A549 (cell line): ENCODE measurements at regions not wholly inside any gene's neighbourhood (a gene's known extent, or its start where the extent isn't known, plus 50 kb on each side); places are given as distances from the start of the nearest gene placed in this dataset.

Experiments used
- ATAC-seq, 2 experiments: fragments of 200-7000 bp in 1 of 2; fragments of >200 bp in 1 of 2; cut with Nextera tagmentation in 1 of 2; cut with Tn5 transposase in 1 of 2; 3 replicates each; pipeline versions ENCODE4 v1.8.0 to v1.9.1; 2018 to 2020; ENCODE audit warnings: mild to moderate bottlenecking in 1 of 2, moderate library complexity in 1 of 2
- CTCF ChIA-PET: fragments of 300-600 bp; sonication (Branson Sonifier 250); formaldehyde crosslinking; extraction: SDS; loops from one replicate; lab custom pipeline; 2021; ENCODE audit warnings: antibody characterized with exemption, inconsistent platforms; lab: Yijun Ruan, JAX
- POLR2A ChIA-PET: fragments of 350-600 bp; formaldehyde crosslinking; extraction: SDS; loops from one replicate; lab custom pipeline; 2021; ENCODE audit warnings: antibody characterized with exemption, inconsistent platforms; lab: Yijun Ruan, JAX
- DNase-seq, 2 experiments: peaks; one replicate each; pipeline versions ENCODE4 v3.0.0 to v3.0.0-alpha.2; 2011 to 2016; ENCODE audit warnings: low read depth in 1 of 2, low spot score in 1 of 2
- FAIRE-seq: peaks from 2 replicates; lab custom pipeline; 2011; peaks lifted over from hg19 to GRCh38; lab: Jason Lieb, UNC
- H3K27ac ChIP-seq, 2 experiments: fragments of >200 bp; sonication (Bioruptor Twin); formaldehyde crosslinking; 3 replicates each; pipeline ENCODE4 v1.5.1; 2016 to 2017
- H3K4me1 ChIP-seq: fragments of >200 bp; sonication (Bioruptor Twin); formaldehyde crosslinking; 3 replicates; pipeline ENCODE4 v1.6.1; 2016
- H3K4me2 ChIP-seq: fragments of >200 bp; sonication (Bioruptor Twin); formaldehyde crosslinking; 3 replicates; pipeline ENCODE4 v1.6.1; 2016
- H3K4me3 ChIP-seq: fragments of >200 bp; sonication (Bioruptor Twin); formaldehyde crosslinking; 3 replicates; pipeline ENCODE4 v1.5.1; 2016
- H3K9me3 ChIP-seq: fragments of >200 bp; sonication (Bioruptor Twin); formaldehyde crosslinking; 3 replicates; pipeline ENCODE4 v1.6.1; 2016
- ATOH8 ChIP-seq: fragments of 250-450 bp; sonication (Bioruptor Pico); IDR thresholded peaks from 2 replicates; pipeline ENCODE4 v1.5.0; 2020; ENCODE audit warnings: low read depth, mild to moderate bottlenecking, moderate library complexity
- BCL3 ChIP-seq: fragments of >200 bp; sonication (Bioruptor Twin); formaldehyde crosslinking; IDR thresholded peaks from 3 replicates; pipeline ENCODE4 v1.6.1; 2016
- CTCF ChIP-seq: fragments of >200 bp; sonication (Bioruptor Twin); formaldehyde crosslinking; IDR thresholded peaks from 3 replicates; pipeline ENCODE4 v1.5.1; 2016
- ELK1 ChIP-seq: fragments of 150-350 bp; IDR thresholded peaks from 2 replicates; pipeline ENCODE4 v1.6.1; 2014; ENCODE audit warnings: low read depth, mild to moderate bottlenecking, low read length
- EP300 ChIP-seq, 2 experiments: fragments of >200 bp; sonication (Bioruptor Twin); formaldehyde crosslinking; IDR thresholded peaks; 2 replicates in 1 of 2; 3 replicates in 1 of 2; pipeline ENCODE4 v1.6.1; 2016 to 2017
- FOSL2 ChIP-seq, 2 experiments: fragments of 450-650 bp in 1 of 2; fragments of >200 bp in 1 of 2; sonication (Bioruptor Twin) in 1 of 2; formaldehyde crosslinking; IDR thresholded peaks; 2 replicates each; pipeline versions ENCODE4 v1.5.0 to v1.6.1; 2016 to 2020; ENCODE audit warnings: mild to moderate bottlenecking in 1 of 2, moderate library complexity in 1 of 2
- GATA3 ChIP-seq: IDR thresholded peaks from 2 replicates; pipeline ENCODE4 v1.6.1; 2012; ENCODE audit warnings: borderline replicate concordance
- HMGXB4 ChIP-seq: fragments of 250-450 bp; sonication (Bioruptor Pico); IDR thresholded peaks from 2 replicates; pipeline ENCODE4 v1.5.0; 2021; ENCODE audit warnings: mild to moderate bottlenecking, moderate library complexity, borderline replicate concordance
- HOXB5 ChIP-seq: fragments of 250-450 bp; sonication (Bioruptor Pico); IDR thresholded peaks from 2 replicates; pipeline ENCODE4 v1.5.0; 2020; ENCODE audit warnings: mild to moderate bottlenecking, moderate library complexity
- JUN ChIP-seq, 2 experiments: fragments of >200 bp; sonication (Bioruptor Twin); formaldehyde crosslinking; IDR thresholded peaks; 2 replicates in 1 of 2; 3 replicates in 1 of 2; pipeline ENCODE4 v1.6.1; 2016 to 2017
- JUNB ChIP-seq: fragments of >200 bp; sonication (Bioruptor Twin); formaldehyde crosslinking; IDR thresholded peaks from 2 replicates; pipeline ENCODE4 v1.6.1; 2016
- MAX ChIP-seq: IDR thresholded peaks from 2 replicates; pipeline ENCODE4 v1.6.1; 2012
- MAZ ChIP-seq: fragments of 150-350 bp; IDR thresholded peaks from 2 replicates; pipeline ENCODE4 v1.6.1; 2014; ENCODE audit warnings: antibody characterized with exemption, low read depth, low read length, borderline replicate concordance
- NPAS2 ChIP-seq: fragments of 250-450 bp; sonication (Bioruptor Pico); IDR thresholded peaks from 2 replicates; pipeline ENCODE4 v1.8.0; 2022; ENCODE audit warnings: mild to moderate bottlenecking, moderate library complexity, borderline replicate concordance
- NR3C1 ChIP-seq: fragments of >200 bp; sonication (Bioruptor Twin); formaldehyde crosslinking; IDR thresholded peaks from 3 replicates; pipeline ENCODE4 v1.6.1; 2017
- RAD21 ChIP-seq, 2 experiments: fragments of >200 bp in 1 of 2; sonication (Bioruptor Twin) in 1 of 2; formaldehyde crosslinking in 1 of 2; IDR thresholded peaks in 1 of 2; conservative IDR thresholded peaks in 1 of 2; 2 replicates in 1 of 2; 3 replicates in 1 of 2; pipeline ENCODE4 v1.6.1; 2012 to 2018; ENCODE audit warnings: inconsistent platforms in 1 of 2
- RFX5 ChIP-seq: fragments of 450-650 bp; IDR thresholded peaks from 2 replicates; pipeline ENCODE4 v1.7.1; 2014; ENCODE audit warnings: antibody characterized with exemption, mild to moderate bottlenecking, moderate library complexity
- SMC3 ChIP-seq: fragments of >200 bp; sonication (Bioruptor Twin); formaldehyde crosslinking; IDR thresholded peaks from 3 replicates; pipeline ENCODE4 v1.6.1; 2018; ENCODE audit warnings: inconsistent platforms
- SREBF2 ChIP-seq: fragments of 450-650 bp; IDR thresholded peaks from 2 replicates; pipeline ENCODE4 v1.6.1; 2014; ENCODE audit warnings: mild to moderate bottlenecking, moderate library complexity
- TFCP2L1 ChIP-seq: fragments of 250-450 bp; sonication (Bioruptor Pico); IDR thresholded peaks from 2 replicates; pipeline ENCODE4 v1.5.0; 2021; ENCODE audit warnings: mild to moderate bottlenecking
- USF2 ChIP-seq: fragments of 450-650 bp; IDR thresholded peaks from 2 replicates; pipeline ENCODE4 v1.6.1; 2014; ENCODE audit warnings: antibody characterized with exemption
- ZFP36 ChIP-seq: fragments of 450-650 bp; IDR thresholded peaks from 2 replicates; pipeline ENCODE4 v1.6.1; 2014; ENCODE audit warnings: borderline replicate concordance; ENCODE audit not compliant: partially characterized antibody
- WGBS: methylation state at CpG from one replicate; pipeline ENCODE4 v1.1.6; 2017; ENCODE audit errors: missing lambda C conversion rate; 5-methylcytosine and 5-hydroxymethylcytosine counted together

GRCh38 chr18:53784253-53784652 lies 440.2 kb downstream of the MBD2 start:
- CTCF ChIA-PET, result no interaction called here
- POLR2A ChIA-PET, result no interaction called here
- ATAC-seq (no peak), DNase-seq (no peak), FAIRE-seq (no peak)
- 0% methylated on average over 1 of the region's 1 CpG for WGBS
- H3K9me3 ChIP-seq, result no peaks in the 10 kb centered on the region
- no peak overlapping the region for H3K27ac ChIP-seq
- no peak for TF ChIP-seq JUN (IDR thresholded peaks at IDR 0.05)
- no peak overlapping the region for H3K4me2 ChIP-seq
- no peak overlapping the region for H3K4me3 ChIP-seq
- no peaks in the 10 kb centered on the region for H3K4me1 ChIP-seq

GRCh38 chr18:53780666-53781065 lies 443.8 kb downstream of the MBD2 start:
- Histone ChIP-seq H3K9me3 (no peaks in the 10 kb centered on the region), H3K4me2 (no peak overlapping the region), H3K27ac (no peak overlapping the region), H3K4me3 (no peak overlapping the region), H3K4me1 (no peaks in the 10 kb centered on the region)
- POLR2A ChIA-PET, result no interaction called here
- CTCF ChIA-PET, result no interaction called here
- FAIRE-seq (no peak), DNase-seq (no peak), ATAC-seq (no peak)
- 0% methylated on average over 1 of the region's 1 CpG for WGBS
- no peak for TF ChIP-seq ZFP36
- no peak for TF ChIP-seq TFCP2L1 (CRISPR knock-in tag)
- no peak for TF ChIP-seq GATA3
- no peak for TF ChIP-seq EP300 (IDR thresholded peaks at IDR 0.05)
- no peak for TF ChIP-seq SREBF2
- TF ChIP-seq HMGXB4 (CRISPR knock-in tag), result no peak
- no peak for TF ChIP-seq JUNB
- TF ChIP-seq HOXB5, result no peak

GRCh38 chr18:53772293-53772692 lies 452.2 kb downstream of the MBD2 start:
- FAIRE-seq (no peak), ATAC-seq (no peak), DNase-seq (no peak)
- Histone ChIP-seq H3K4me1 (no peaks in the 10 kb centered on the region), H3K9me3 (no peaks in the 10 kb centered on the region), H3K4me2 (no peak overlapping the region), H3K4me3 (no peak overlapping the region), H3K27ac (no peak overlapping the region)
- WGBS, result 0% methylated on average over 2 of the region's 2 CpGs
- POLR2A ChIA-PET, result no interaction called here
- CTCF ChIA-PET, result no interaction called here
- TF ChIP-seq NR3C1 (no peak), BCL3 (no peak), HOXB5 (no peak), RAD21 (conservative IDR thresholded peaks at IDR 0.05 in 1 of 2, IDR thresholded peaks at IDR 0.05 in 1 of 2) (no peak), USF2 (no peak), MAZ (no peak), NPAS2 (CRISPR knock-in tag) (no peak), SMC3 (no peak), JUNB (no peak), RFX5 (no peak), JUN (IDR thresholded peaks at IDR 0.05) (no peak), CTCF (no peak), MAX (no peak), FOSL2 (IDR thresholded peaks at IDR 0.05) (no peak), FOSL2 (CRISPR knock-in tag; IDR thresholded peaks at IDR 0.05) (no peak), GATA3 (no peak), ELK1 (no peak), ATOH8 (CRISPR knock-in tag) (no peak)
